GM18519 (cell line): ENCODE measurements at regions not wholly inside any gene's neighbourhood (a gene's known extent, or its start where the extent isn't known, plus 50 kb on each side); places are given as distances from the start of the nearest gene placed in this dataset.
"Not testable (repeated sequence)": the region's sequence is repeated elsewhere in the genome, so short reads cannot be mapped to it uniquely, and the experiment has no call there.

ENCODE experiments used
- ATAC-seq: cut with Tn5 transposase; IDR thresholded peaks from one replicate; pipeline ENCODE4 v1.9.1; 2021; ENCODE audit warnings: mild to moderate bottlenecking, moderate library complexity; ENCODE audit not compliant: unreplicated experiment, low FRiP score

- no peak for ATAC-seq
These were observed 238.4 kb downstream of the ACTR3 start for GRCh38 chr2:114128263-114128662.

DNA sequence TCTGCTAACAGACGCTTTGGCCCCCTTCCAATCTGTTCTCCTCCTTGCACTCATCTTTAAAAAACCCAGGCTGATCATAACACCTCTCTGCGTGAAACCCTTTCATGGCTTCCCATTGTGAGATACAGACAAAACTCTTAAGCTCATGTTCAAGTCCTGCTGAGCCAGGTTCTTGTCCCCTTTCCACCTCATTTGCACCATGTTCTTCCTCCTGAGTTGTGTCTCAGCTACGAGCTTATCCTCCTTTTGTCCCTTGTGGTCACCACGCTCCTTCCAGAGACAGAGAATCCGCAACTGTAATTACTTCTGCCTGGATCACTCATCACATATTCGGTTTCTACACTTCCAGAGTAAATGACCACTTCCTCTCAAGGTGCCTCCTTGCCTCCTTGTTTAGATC lies 238.8 kb downstream of the ACTR3 start:
- ATAC-seq = no peak

DNA sequence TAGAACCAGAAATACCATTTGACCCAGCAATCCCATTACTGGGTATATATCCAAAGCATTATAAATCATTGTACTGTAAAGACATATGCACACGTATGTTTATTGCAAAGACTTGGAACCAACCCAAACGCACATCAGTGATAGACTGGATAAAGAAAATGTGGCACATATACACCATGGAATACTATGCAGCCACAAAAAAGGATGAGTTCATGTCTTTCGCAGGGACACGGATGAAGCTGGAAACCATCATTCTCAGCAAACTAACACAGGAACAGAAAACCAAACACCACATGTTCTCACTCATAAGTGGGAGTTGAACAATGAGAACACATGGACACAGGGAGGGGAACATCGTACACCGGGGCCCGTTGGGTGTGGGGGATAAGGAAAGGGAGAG lies 242.2 kb downstream of the ACTR3 start:
- ATAC-seq = not testable (repeated sequence)

DNA sequence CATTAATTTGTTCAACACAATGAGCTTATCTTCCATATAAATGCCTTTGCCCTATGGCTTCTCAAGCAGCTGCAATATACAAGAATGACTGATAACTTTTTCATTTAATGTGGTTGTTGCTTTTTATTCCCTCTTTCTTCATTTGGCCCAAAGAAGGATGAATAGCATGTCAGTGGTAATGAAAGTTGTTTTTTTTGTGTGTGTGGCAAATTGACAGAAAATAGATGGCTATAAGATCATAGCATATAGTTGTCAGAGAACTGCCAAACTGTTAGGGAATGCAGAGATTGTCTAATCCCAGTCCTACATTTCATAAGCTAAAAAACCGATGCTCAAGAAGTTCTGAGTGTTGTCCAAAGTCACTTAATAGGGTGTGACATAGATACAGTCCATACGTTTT lies 244.3 kb downstream of the ACTR3 start:
- ATAC-seq = no peak

DNA sequence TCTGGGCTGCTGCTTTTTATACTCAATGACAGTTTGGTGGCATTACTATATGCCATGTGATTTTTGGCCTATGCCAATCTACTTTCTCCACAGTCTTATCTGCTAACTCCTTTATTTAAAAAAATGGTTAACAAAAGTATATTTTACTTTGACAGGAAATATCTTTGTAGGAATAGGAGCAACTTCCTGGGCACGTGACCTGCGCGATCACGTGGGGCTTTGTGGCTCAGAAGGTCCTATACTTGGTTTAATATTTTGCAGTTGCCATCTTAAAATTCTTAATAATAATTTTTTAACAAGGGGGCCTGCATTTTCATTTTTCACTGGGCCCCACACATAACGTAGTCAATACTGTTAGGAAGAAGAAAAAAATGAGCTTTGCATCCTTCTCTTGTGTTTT lies 249.7 kb downstream of the ACTR3 start:
- no peak for ATAC-seq

DNA sequence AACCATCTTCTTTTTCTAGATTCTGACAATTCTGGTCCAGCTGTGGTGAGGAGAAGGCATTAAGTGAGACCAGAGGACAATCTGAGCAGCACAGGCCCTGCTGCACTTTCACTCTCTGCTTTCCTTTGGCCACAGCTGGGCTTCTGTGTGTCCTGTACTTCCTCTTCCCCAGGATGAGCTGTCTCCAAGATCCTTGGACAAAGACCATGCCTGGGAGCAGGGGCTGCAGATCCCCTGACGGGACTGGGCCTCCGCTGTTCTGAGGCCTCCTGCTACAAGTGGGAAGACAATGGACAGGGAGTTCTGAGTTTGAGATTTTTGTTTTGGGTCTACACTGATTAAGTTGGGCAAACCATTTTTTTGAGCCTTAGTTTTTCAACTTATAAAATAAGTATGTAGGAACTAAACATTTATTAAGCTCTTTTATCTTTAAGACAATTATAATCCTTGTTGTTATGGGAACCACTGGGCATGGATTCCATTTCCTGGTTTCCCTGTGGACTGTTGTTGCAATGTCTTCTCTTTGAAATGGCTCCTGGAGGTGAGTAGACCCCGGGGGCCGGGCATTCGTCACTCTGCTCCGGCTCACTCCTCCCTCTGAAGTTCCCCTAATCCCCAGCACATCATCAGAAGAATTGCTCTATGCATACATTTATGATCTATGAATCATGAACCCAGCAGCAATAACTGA lies 266.6 kb downstream of the ACTR3 start:
- ATAC-seq = no peak

GRCh38 chr2:114157057-114157385 lies 267.1 kb downstream of the ACTR3 start:
- no peak for ATAC-seq

GRCh38 chr2:114160263-114160981 lies 270.5 kb downstream of the ACTR3 start:
- ATAC-seq = no peak

DNA sequence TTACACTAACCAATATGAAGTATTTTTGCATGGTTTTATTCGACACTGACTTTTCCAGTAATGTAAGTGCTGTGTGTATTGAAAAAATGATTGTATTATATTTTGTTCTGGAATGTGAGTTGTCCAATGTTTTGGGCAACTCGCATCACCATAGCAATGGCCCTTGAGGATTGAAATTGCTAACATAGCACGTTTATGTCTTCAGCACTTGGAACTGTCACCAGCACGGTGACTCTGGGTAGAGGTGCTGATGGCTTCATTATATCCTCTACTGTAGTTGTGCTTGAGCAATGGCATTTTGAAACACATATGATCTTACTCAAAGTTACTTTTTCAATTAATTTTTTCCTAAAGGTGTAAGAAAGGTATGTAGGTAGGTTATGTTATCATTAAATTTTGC lies 271.5 kb downstream of the ACTR3 start:
- no peak for ATAC-seq

DNA sequence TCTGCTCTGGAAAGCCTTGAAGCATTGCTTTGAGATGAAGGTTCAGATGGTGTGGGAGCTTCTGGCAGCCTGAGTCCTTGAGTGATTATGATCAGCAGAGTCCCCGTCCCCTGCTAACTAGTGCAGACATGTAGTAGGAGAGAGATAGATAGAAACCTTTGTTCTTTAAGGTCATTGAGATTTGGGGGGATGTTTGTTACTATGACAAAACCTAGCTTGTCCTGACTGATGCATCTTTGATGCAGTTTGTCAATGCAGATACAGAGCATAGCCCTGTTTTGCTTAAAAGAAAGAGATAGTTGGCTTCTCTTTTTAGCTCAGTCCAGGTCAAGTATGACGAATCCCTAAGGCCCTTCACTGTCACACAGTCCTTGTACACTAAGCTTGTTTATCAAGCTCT lies 274.6 kb upstream of the DPP10 start:
- no peak for ATAC-seq

DNA sequence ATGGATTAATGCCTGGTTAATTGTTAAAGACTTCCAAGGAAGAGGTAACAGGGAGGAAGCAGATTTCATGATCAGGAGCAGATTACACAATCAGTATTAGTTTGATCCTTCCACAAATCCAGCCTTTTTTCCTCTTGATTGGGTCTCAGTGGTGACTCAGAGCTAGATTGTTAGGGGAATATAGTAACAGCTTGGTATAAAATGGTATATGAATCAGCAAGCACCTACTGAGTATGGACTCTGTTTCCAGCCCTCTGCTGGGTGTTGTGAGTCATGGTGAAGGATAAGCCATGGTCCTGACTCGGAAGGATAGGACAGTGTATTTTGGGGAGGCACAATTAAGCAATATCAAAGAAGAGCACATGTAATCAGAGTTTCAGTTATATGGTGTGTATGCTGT lies 272.4 kb upstream of the DPP10 start:
- ATAC-seq = no peak

DNA sequence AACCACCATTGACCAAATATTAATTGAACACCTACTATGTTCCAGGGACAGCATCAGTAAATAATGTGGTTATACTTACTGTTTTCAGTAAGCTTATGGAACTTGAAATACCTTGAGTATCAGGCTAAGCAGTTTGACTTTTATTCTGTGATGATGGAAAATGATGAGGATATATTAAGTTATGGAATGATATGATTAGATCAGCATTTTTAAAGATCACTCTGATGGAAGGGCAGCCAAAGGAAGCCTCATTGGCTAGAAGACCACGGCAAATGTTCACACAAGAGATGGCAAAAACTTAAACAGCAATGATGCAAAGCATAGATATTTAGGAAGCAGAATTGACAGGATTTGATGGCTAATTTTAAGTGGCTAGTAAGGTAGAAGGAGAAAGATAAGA lies 266.9 kb upstream of the DPP10 start:
- ATAC-seq = no peak

DNA sequence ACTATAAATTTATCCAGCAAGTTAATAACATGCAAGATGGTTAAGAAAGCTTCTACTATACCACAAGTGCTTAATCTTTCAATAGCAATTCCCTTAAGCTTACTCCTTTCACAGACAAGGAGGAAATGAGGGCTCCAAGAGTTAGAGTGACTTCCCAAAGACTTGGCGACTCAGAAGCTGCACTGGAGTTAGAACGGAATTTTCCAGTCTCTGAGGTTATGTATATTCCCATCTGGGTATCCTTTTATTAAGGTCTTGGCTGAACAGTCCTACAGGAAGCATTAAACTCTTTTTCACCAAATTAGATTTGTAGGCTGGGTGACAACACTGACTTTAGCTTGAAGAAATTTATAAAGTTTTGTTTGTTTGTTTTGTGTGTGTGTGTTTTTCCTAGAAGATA lies 256.9 kb upstream of the DPP10 start:
- no peak for ATAC-seq

- no peak for ATAC-seq
These were observed 250.1 kb upstream of the DPP10 start for GRCh38 chr2:114192362-114192761.

- no peak for ATAC-seq
These were observed 240.7 kb upstream of the DPP10 start for GRCh38 chr2:114201781-114202180.

DNA sequence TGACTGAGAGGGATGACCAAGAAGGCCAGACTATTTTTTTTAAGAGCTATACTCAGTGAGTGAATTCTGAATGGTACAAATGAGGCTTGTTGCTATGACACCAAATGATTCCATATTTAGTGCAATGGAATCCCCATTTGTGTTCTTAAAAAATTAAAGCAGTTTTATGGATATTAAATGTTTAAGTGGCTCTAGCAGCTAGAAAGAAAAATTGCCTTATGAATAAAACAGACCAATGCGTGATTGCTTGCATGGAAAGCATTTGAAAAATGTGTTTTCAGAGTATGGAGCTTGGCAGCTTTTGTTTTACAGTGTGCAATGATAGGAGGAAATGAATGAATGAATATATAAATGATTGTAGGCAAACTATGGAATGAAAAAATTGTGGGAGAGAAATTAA lies 238.8 kb upstream of the DPP10 start:
- ATAC-seq = no peak

DNA sequence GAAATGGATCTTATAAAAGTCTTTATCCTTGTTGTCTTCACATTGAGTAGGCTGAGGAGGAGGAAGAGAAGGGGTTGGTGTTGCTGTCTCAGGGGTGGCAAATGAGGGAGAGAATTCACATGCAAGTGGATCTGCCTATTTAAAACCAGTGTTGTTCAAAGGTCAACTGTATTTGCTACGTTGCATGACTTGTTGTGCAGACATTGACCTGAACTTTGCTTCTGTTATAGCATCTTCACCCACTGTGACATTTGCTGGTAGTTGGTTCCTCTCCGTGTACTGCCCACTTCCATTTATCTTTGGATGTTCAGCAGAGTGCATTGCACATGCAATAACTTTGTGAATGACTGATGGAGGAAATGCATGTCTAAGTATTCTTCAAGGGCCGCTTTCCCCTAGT lies 228.6 kb upstream of the DPP10 start:
- no peak for ATAC-seq

DNA sequence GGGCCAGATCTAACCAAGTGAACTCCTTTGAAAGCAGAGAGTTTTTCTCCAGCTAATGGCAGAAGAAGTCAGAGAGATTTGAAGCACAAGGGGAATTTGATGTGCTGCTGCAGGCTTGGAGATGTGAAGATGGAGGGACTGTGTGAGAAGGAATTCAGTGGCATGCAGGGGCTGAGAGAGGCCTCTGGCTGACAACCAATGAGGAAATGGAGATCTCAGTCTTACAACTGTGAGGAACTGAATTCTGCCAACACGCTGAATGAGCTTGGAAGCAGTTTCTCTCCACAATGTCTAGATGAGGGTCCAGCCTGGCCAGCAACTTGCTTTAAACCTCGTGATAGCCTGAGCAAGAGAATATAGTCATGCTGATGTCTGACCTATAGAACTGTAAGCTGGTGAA lies 224.1 kb upstream of the DPP10 start:
- ATAC-seq = no peak

DNA sequence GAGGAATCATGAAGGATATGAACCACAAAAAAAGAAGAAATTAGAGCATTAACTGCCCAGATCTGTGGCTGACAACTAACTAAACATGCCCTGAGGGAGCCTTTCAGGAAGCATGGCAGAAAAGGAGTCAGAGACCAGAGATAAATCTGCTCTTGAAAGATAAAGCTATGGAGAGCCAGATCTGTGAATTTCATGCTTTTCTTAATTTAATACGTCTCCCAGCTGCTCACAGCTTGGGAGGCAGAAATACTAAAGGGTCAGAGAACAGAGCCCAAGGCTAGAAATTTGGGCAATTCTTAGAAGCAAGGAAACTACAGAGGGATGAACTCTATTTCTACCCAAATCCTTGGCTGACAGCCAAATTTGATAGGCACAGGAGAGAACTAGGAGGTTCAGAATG lies 223.0 kb upstream of the DPP10 start:
- ATAC-seq = no peak

GRCh38 chr2:114222344-114222743 lies 220.1 kb upstream of the DPP10 start:
- ATAC-seq = no peak

GRCh38 chr2:114231921-114232320 lies 210.5 kb upstream of the DPP10 start:
- ATAC-seq = no peak

- no peak for ATAC-seq
These were observed 205.1 kb upstream of the DPP10 start for GRCh38 chr2:114237331-114237730.
